SW 1271 (cell line): ENCODE measurements at regions not wholly inside any gene's neighbourhood (a gene's known extent, or its start where the extent isn't known, plus 50 kb on each side); places are given as distances from the start of the nearest gene placed in this dataset.

Experiments used
- DNase-seq, 2 experiments: peaks; one replicate each; lab custom pipeline; 2025; lab: John Stamatoyannopoulos, UW

GRCh38 chr13:111925146-111925875 lies 141.6 kb upstream of the SOX1 start:
- DNase-seq: no peak

GRCh38 chr13:111926501-111927180 lies 140.3 kb upstream of the SOX1 start:
- DNase-seq: no peak

GRCh38 chr13:111927181-111927540 lies 139.8 kb upstream of the SOX1 start:
- DNase-seq: no peak

- no peak for DNase-seq
Observed at GRCh38 chr13:111929036-111929616, 137.8 kb upstream of the SOX1 start.

GRCh38 chr13:111936267-111936925 lies 130.6 kb upstream of the SOX1 start:
- no peak for DNase-seq

GRCh38 chr13:111937777-111938311 lies 129.1 kb upstream of the SOX1 start:
- DNase-seq: no peak

GRCh38 chr13:111938741-111939665 lies 127.9 kb upstream of the SOX1 start:
- DNase-seq: no peak

- no peak for DNase-seq
Observed at GRCh38 chr13:111939666-111940278, 127.2 kb upstream of the SOX1 start.

- no peak for DNase-seq
Observed at GRCh38 chr13:111940892-111941291, 126.1 kb upstream of the SOX1 start.

- DNase-seq: no peak
Observed at GRCh38 chr13:111941845-111942447, 125.0 kb upstream of the SOX1 start.

GRCh38 chr13:111943229-111943795 lies 123.6 kb upstream of the SOX1 start:
- no peak for DNase-seq

- DNase-seq: no peak
Observed at GRCh38 chr13:111944171-111944583, 122.8 kb upstream of the SOX1 start.

- DNase-seq: no peak
Observed at GRCh38 chr13:111945086-111945485, 121.9 kb upstream of the SOX1 start.

- no peak for DNase-seq
Observed at GRCh38 chr13:111946214-111946613, 120.7 kb upstream of the SOX1 start.

GRCh38 chr13:111947026-111947810 lies 119.7 kb upstream of the SOX1 start:
- DNase-seq: no peak

GRCh38 chr13:111947876-111948275 lies 119.1 kb upstream of the SOX1 start:
- DNase-seq: no peak

- DNase-seq: no peak
Observed at GRCh38 chr13:111948281-111948680, 118.7 kb upstream of the SOX1 start.

GRCh38 chr13:111948811-111949210 lies 118.1 kb upstream of the SOX1 start:
- DNase-seq: no peak

- DNase-seq: no peak
Observed at GRCh38 chr13:111949311-111949710, 117.6 kb upstream of the SOX1 start.
